IPS-20b (cell line): ENCODE measurements at regions not wholly inside any gene's neighbourhood (a gene's known extent, or its start where the extent isn't known, plus 50 kb on each side); places are given as distances from the start of the nearest gene placed in this dataset.

Experiments used
- H3K27ac ChIP-seq: one replicate; pipeline ENCODE4 v1.5.1; 2013; ENCODE audit warnings: low read length
- H3K27me3 ChIP-seq: 2 replicates; pipeline ENCODE4 v1.6.1; 2013; ENCODE audit warnings: mild to moderate bottlenecking, low read length, inconsistent platforms; ENCODE audit not compliant: insufficient read depth
- H3K36me3 ChIP-seq: 2 replicates; pipeline ENCODE4 v1.6.1; 2013; ENCODE audit warnings: low read depth, mild to moderate bottlenecking, inconsistent platforms, low read length, moderate library complexity; ENCODE audit not compliant: insufficient read depth
- H3K4me1 ChIP-seq: 2 replicates; pipeline ENCODE4 v1.6.1; 2013; ENCODE audit warnings: mild to moderate bottlenecking, control low read depth, inconsistent platforms, low read length, moderate library complexity; ENCODE audit not compliant: insufficient read depth
- H3K4me3 ChIP-seq: 2 replicates; pipeline ENCODE4 v1.5.1; 2013; ENCODE audit warnings: mild to moderate bottlenecking, low read length, inconsistent platforms
- H3K9ac ChIP-seq: 2 replicates; pipeline ENCODE4 v1.6.1; 2013; ENCODE audit warnings: low read depth, mild to moderate bottlenecking, inconsistent platforms, low read length, moderate library complexity
- H3K9me3 ChIP-seq: 2 replicates; pipeline ENCODE4 v1.6.1; 2013; ENCODE audit warnings: mild to moderate bottlenecking, low read depth, low read length, inconsistent platforms; ENCODE audit not compliant: insufficient read depth

DNA sequence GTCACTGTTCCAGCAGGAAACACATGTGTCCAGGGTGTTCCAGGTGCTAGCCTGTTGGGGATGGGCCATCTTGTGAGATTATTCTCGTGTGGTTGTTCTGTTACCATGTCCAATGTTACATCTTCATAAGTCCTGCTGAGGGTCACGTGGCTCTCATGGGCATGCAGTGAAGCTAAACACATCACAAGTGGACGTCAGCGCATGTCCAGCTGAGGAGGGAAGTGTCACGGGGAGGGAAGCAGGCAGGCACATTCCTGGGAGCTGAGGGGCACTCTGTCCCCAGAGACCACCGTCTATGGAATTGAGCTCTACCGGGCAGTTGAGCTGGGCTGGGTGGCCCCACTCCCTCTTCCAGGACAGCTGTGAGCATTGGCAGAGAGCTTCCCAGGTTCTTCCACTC, 155.3 kb upstream of the TWIST2 start:
- H3K4me1 ChIP-seq = no peaks in the 10 kb centered on the region
- H3K27me3 ChIP-seq = no peaks in the 10 kb centered on the region
- H3K9ac ChIP-seq = no peak overlapping the region
- H3K27ac ChIP-seq = no peak overlapping the region
- H3K4me3 ChIP-seq = no peak overlapping the region
- no peaks in the 10 kb centered on the region for H3K9me3 ChIP-seq
- no peaks in the 10 kb centered on the region for H3K36me3 ChIP-seq

DNA sequence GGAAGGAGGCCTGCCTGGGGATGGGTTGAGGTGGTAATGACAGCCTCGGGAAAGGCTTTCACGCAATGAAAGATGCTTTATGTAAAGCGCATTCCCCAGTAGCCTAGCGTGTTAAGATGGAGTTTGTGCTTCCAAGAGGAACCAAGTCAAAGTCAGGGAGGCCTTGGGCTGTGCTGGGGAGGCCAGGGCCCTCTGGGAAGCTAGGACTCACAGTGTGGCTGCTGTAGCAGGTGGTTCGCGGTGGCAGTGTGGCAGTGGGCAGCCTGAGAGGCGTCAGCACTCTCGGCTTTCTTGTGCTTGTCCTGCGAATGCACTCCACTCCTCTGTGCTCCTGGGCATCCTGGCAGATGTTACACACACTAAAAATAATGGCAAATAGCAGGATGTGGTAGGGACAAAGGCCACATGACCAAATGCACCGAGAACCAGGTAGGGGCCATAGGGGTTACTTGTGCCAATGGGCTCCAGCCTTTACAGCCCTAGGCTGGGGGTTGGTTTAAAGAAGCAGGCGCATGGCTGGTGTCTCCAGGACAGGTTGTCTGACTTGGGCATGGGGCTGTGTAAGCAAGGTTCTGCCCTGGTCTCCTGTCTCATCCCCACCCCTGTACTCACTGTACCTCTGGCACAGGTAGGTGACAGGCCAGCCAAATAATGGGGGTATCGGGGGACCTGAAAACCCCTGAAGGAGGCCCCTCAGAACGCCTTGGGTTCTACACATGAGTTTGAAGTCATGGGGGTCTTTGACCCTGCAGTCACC, 154.4 kb upstream of the TWIST2 start:
- no peaks in the 10 kb centered on the region for H3K9me3 ChIP-seq

DNA sequence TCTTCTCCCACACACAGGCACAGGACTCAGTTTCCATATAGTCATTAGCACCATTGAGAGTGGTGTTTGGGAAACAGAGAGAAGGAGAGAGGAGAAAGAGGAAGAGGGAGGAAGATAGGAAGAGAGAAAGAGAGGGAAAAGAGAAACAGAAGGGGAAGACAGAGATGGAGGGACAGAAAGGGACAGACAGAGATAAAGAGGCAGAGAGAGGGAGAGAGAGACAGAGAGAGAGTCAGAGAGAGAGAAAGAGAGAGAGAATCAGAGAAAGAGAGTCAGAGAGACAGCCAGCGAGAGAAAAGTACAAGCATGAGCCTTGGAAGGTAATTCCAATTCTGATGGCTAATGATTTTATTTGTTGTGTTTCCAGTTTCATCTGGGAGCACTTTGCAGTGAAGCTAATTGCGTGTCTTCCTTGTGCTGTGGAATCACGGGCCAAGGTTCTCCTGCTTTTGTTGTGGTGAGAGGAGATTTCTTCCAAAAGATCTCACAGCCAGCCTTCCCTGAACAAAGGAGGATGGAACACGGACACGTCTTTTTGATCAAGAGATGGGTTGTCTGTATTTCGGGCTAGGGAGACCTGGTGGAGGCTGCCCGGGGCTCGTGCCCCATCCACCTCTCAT, 153.6 kb upstream of the TWIST2 start:
- no peak overlapping the region for H3K4me3 ChIP-seq
- no peaks in the 10 kb centered on the region for H3K9me3 ChIP-seq
- H3K27me3 ChIP-seq = no peaks in the 10 kb centered on the region
- H3K4me1 ChIP-seq = no peaks in the 10 kb centered on the region
- H3K36me3 ChIP-seq = no peaks in the 10 kb centered on the region
- no peak overlapping the region for H3K27ac ChIP-seq
- no peak overlapping the region for H3K9ac ChIP-seq

More for the DNA sequence above, 154.4 kb upstream of the TWIST2 start:
- H3K27me3 ChIP-seq = no peaks in the 10 kb centered on the region
- no peak overlapping the region for H3K4me3 ChIP-seq
- no peak overlapping the region for H3K27ac ChIP-seq
- H3K36me3 ChIP-seq = no peaks in the 10 kb centered on the region
- H3K4me1 ChIP-seq = no peaks in the 10 kb centered on the region
- H3K9ac ChIP-seq = no peak overlapping the region

DNA sequence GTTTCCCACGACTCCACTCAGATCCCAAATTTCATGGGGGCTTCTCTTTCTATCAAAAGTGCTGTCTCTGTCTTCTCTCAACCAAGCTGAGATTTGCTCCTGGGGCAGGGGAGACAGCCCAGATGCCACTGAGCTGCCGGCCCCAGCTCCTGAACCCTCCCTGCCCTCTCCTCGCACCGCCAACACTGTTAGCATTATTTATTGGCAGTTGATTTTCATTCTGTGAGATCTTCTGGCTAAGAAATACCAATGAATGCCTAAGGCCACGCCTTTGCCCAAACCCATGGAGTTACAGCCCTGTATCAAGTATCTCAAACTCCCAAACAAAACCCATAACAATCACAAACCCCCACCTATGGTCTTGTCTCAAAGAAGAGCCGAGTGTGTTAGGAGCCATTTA, 153.0 kb upstream of the TWIST2 start:
- no peaks in the 10 kb centered on the region for H3K4me1 ChIP-seq
- no peaks in the 10 kb centered on the region for H3K27me3 ChIP-seq
- no peaks in the 10 kb centered on the region for H3K36me3 ChIP-seq
- no peak overlapping the region for H3K9ac ChIP-seq
- no peaks in the 10 kb centered on the region for H3K9me3 ChIP-seq
- H3K4me3 ChIP-seq = no peak overlapping the region
- H3K27ac ChIP-seq = no peak overlapping the region

DNA sequence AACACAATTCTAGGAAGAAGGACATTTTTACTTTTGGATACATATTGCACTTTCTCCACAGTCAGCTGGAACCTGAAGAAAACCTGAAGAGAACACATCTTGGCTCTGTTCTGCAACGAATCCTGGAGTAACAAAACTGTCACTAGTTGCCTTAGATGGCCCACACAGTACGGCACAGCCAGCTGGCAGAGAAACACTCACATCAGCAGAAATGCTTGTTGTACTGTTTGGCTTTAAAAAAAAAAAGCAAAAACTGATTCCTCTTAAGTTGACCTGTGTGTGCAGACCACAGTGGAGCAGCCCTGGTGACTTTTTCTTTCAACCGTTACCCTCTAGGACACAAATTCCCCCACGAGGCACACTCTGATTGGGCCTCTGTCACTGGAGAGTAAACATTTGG, 152.3 kb upstream of the TWIST2 start:
- Histone ChIP-seq H3K27ac (no peak overlapping the region), H3K9me3 (no peaks in the 10 kb centered on the region), H3K27me3 (no peaks in the 10 kb centered on the region), H3K4me1 (no peaks in the 10 kb centered on the region), H3K4me3 (no peak overlapping the region), H3K9ac (no peak overlapping the region), H3K36me3 (no peaks in the 10 kb centered on the region)

DNA sequence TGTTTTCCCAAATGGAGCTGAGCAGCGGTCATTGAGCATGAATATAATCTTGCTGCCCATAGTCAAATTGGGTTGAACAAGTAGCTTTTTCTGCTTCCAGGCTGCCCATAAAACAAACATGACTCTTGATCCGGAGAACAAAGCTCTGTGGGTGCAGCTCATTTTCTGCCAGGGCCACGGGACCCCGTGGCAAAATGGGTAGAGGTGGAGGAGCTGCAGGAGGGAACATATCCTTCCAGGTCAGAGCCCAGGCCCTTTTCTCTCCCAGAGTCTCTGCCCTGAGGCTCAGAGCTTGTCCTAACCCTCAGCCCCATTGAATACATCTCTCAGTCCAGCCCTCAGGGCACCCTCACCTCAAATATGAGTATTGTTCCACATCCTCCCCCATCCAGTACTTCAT, 151.6 kb upstream of the TWIST2 start:
- no peaks in the 10 kb centered on the region for H3K4me1 ChIP-seq
- no peaks in the 10 kb centered on the region for H3K27me3 ChIP-seq
- H3K27ac ChIP-seq = no peak overlapping the region
- no peaks in the 10 kb centered on the region for H3K9me3 ChIP-seq
- no peak overlapping the region for H3K9ac ChIP-seq
- H3K4me3 ChIP-seq = no peak overlapping the region
- no peaks in the 10 kb centered on the region for H3K36me3 ChIP-seq

DNA sequence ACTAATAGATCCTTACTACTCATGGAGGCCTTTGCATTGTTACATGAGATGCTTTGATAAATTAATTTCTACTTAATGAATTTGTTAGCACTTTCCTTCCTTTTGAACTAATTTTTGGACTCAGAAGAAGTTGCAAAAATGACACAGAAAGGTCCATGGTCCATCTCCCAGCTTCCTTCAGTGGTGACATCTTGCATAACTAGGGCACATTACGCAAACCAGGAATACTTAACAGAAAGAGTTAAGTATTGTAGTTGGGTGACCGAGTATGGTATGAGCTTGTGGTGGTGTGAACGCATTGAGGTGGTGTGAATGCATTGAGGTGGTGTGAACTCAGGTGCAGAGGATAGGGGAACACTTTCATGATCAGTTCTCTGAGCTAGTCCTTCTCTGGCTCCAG, 151.1 kb upstream of the TWIST2 start:
- Histone ChIP-seq H3K27ac (no peak overlapping the region), H3K4me3 (no peak overlapping the region), H3K9ac (no peak overlapping the region), H3K36me3 (no peaks in the 10 kb centered on the region), H3K4me1 (no peaks in the 10 kb centered on the region), H3K9me3 (no peaks in the 10 kb centered on the region), H3K27me3 (no peaks in the 10 kb centered on the region)

DNA sequence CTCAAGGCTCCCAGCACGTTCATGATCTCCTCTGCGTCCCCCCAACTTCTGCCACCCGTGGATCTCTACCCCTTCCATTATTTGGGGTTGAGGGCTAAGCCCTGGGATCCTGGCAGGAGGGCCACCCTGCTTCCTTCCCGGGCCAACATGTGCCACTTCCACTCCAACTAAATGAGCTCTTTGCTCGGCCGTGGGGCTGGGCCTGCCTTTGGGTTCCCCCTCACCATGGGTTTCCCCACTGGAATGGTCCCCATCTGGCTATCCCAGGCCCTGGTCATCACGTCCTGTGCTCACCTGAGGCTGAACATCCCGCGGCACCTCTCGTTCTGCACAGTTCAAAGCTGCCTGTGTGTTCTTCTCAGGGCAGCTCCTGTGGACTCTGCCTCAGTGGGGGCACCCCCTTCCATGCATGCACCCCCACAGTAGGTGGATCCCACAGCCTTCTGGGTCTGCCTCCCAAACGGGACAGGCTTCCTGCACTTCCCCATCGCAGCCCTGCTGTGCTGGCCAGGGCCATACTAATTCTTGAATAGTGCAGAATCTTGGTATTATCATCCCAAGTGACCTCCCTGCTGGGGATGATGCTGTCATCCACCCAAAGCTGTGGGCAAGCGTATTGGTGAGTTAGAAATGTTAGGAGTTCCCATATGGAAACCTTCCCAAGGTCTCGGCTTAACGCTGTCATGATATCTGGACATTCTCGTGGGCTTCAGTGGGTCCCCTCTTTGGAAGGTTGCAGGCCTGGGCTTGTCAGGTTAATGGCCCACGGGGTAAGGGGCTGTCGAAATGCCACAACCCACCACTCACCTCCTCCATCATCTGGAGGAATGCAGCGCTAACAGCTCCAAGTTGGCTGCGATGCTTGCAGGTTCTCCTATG, 150.5 kb upstream of the TWIST2 start:
- no peak overlapping the region for H3K4me3 ChIP-seq
- H3K27ac ChIP-seq = no peak overlapping the region
- H3K9ac ChIP-seq = no peak overlapping the region
- no peaks in the 10 kb centered on the region for H3K36me3 ChIP-seq
- no peaks in the 10 kb centered on the region for H3K9me3 ChIP-seq
- H3K4me1 ChIP-seq = no peaks in the 10 kb centered on the region
- no peaks in the 10 kb centered on the region for H3K27me3 ChIP-seq

DNA sequence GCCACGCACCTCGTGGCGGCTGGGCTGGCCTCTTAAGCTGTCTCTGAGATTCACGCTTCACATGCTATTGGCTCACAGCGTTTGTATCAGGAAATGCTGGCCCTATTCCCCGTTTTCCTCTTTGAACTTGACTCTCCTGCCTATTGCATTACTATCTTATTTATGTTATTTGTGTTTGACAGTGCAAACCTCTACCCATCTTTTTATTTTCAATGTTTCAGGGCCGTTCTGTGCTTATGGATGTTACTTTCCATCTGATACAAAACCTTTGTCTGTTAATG, 149.9 kb upstream of the TWIST2 start:
- Histone ChIP-seq H3K9me3 (no peaks in the 10 kb centered on the region), H3K4me1 (no peaks in the 10 kb centered on the region), H3K36me3 (no peaks in the 10 kb centered on the region), H3K4me3 (no peak overlapping the region), H3K27me3 (no peaks in the 10 kb centered on the region), H3K27ac (no peak overlapping the region), H3K9ac (no peak overlapping the region)

DNA sequence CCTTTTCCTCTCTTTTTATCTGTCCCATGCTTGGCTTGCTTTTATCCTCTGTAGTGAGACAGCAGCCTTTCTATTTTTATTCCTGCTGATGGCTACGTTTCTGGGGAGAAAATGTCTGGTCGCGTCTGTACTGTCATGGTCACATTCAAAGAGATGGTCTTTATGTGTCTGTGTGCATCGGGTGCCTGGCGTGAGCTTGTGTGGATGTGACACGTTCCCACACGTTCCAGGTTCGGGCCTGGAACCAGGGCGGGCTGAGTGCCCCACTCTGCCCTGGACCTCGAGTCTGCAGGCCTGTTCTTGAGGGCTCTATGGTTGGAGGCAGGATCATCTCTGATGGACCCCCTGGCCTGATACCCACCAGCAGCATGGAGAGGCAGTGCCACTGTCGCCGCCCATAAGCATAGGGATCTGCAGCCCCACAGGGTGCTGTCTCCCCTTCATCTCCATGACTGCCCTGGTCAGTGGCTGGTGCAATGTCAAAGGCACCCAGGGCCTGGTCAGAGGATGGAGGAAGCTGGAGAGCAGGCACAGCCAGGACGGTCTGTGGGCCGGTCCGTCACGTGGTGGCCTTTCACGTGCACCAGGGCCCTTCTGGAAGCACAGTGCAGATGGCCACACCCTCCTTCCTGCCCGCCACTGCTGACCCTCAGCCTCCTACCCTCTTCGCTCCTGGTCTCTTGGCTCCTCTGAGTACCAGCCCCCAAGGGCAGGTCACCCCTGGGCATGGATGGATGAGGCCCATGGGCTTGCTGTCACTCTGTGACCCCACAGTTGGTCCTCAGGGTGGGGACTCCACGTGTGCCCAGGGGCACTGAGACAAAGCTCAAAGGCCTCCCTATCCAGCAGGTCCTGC, 149.2 kb upstream of the TWIST2 start:
- no peaks in the 10 kb centered on the region for H3K4me1 ChIP-seq
- H3K27me3 ChIP-seq = no peaks in the 10 kb centered on the region
- no peaks in the 10 kb centered on the region for H3K9me3 ChIP-seq
- no peak overlapping the region for H3K9ac ChIP-seq
- no peak overlapping the region for H3K4me3 ChIP-seq
- no peaks in the 10 kb centered on the region for H3K36me3 ChIP-seq
- no peak overlapping the region for H3K27ac ChIP-seq

DNA sequence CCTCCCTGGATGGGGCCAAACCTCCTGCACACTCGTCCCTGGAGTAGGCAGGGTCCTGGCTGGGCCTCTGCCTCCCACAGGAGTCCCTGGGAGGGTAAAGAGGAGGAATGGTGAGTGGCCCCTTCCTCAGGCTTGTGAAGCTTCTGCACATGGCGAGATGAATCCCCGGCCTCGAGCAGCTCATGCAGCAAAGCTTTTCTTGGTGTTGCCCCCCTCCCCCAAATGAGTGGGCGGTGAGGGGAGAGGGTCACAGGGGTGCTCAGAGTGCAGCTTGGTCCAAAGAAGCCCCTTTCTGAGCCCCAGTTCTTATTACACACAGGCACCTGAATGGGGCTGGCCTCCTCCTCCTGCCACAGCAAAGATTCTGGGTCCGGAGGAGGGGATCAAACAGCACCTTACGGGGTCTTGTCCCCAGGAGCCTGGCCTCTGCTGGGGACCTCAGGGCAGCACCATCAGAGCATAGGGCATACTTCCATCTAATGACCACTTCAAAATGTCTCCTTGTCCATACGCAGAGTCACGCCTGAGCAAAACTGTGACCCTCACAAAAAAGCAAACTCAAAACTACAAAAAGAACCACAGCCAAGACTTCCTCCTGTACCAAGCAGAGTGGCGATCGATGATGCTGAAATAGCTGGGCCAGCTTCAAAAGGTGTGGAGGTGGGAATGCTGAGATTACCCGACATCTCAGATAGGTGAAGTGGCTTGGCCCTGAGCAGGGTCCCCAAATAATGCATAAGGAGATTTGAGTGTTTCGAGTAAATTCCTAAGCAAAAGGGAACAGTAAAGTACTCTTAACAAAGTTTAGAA, 148.4 kb upstream of the TWIST2 start:
- Histone ChIP-seq H3K9me3 (no peaks in the 10 kb centered on the region), H3K9ac (no peak overlapping the region), H3K36me3 (no peaks in the 10 kb centered on the region), H3K4me3 (no peak overlapping the region), H3K27ac (no peak overlapping the region), H3K4me1 (no peaks in the 10 kb centered on the region), H3K27me3 (no peaks in the 10 kb centered on the region)
